ENCODE measurements at regions not wholly inside any gene's neighbourhood (a gene's known extent, or its start where the extent isn't known, plus 50 kb on each side); places are given as distances from the start of the nearest gene placed in this dataset.

GRCh38 chr18:77818328-77818727 is 568.7 kb downstream of the GALR1 start:
- no peak for TF ChIP-seq TAF1 (IDR thresholded peaks at IDR 0.05; ENCODE audit: borderline replicate concordance, insufficient read depth, low read length)
- no peak for TF ChIP-seq SIN3A (IDR thresholded peaks at IDR 0.05; ENCODE audit: borderline replicate concordance, insufficient read depth, low read length)
- TF ChIP-seq POLR2AphosphoS5 (IDR thresholded peaks at IDR 0.05; ENCODE audit: low read depth, low read length), result no peak
- no peak for TF ChIP-seq FOXP2 (optimal IDR thresholded peaks at IDR 0.05; ENCODE audit: borderline replicate concordance, extremely low read depth, extremely low read length, insufficient read depth)
- no peak for TF ChIP-seq REST (IDR thresholded peaks at IDR 0.05; ENCODE audit: insufficient read depth in 1 of 2, low read depth in 2 of 2, low read length in 2 of 2)

DNA sequence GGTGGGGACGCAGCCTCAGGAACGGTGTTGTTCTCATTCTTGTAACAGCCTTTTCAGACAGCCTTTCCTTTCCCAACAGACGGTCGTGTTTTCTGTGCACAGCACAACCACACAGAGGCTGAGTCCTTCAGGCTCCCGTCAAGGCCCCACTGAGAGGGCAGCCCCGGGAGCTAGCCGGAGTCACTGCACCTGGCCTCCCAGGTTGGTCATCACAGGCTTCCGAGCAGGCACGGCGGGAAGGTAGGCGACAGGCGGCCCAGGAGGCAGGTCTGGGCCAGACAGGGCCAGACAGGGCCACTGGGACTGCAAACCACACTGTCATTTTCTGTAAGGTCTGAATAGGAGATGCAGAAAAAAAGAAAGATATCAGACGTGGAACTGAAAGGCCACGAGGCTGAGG is 570.8 kb downstream of the GALR1 start:
- TF ChIP-seq SIN3A (IDR thresholded peaks at IDR 0.05; ENCODE audit: borderline replicate concordance, insufficient read depth, low read length), result no peak
- TF ChIP-seq TAF1 (IDR thresholded peaks at IDR 0.05; ENCODE audit: borderline replicate concordance, insufficient read depth, low read length), result no peak
- no peak for TF ChIP-seq REST (IDR thresholded peaks at IDR 0.05; ENCODE audit: insufficient read depth in 1 of 2, low read depth in 2 of 2, low read length in 2 of 2)
- no peak for TF ChIP-seq FOXP2 (optimal IDR thresholded peaks at IDR 0.05; ENCODE audit: borderline replicate concordance, extremely low read depth, extremely low read length, insufficient read depth)
- no peak for TF ChIP-seq POLR2AphosphoS5 (IDR thresholded peaks at IDR 0.05; ENCODE audit: low read depth, low read length)

- no peak for TF ChIP-seq FOXP2 (optimal IDR thresholded peaks at IDR 0.05; ENCODE audit: borderline replicate concordance, extremely low read depth, extremely low read length, insufficient read depth)
- TF ChIP-seq POLR2AphosphoS5 (IDR thresholded peaks at IDR 0.05; ENCODE audit: low read depth, low read length), result no peak
- no peak for TF ChIP-seq TAF1 (IDR thresholded peaks at IDR 0.05; ENCODE audit: borderline replicate concordance, insufficient read depth, low read length)
- TF ChIP-seq SIN3A (IDR thresholded peaks at IDR 0.05; ENCODE audit: borderline replicate concordance, insufficient read depth, low read length), result no peak
- no peak for TF ChIP-seq REST (IDR thresholded peaks at IDR 0.05; ENCODE audit: insufficient read depth in 1 of 2, low read depth in 2 of 2, low read length in 2 of 2)
Observed at GRCh38 chr18:77821892-77822291, 572.2 kb downstream of the GALR1 start.

- TF ChIP-seq POLR2AphosphoS5 (IDR thresholded peaks at IDR 0.05; ENCODE audit: low read depth, low read length) (no peak), REST (IDR thresholded peaks at IDR 0.05; ENCODE audit: insufficient read depth in 1 of 2, low read depth in 2 of 2, low read length in 2 of 2) (no peak), FOXP2 (optimal IDR thresholded peaks at IDR 0.05; ENCODE audit: borderline replicate concordance, extremely low read depth, extremely low read length, insufficient read depth) (no peak), SIN3A (IDR thresholded peaks at IDR 0.05; ENCODE audit: borderline replicate concordance, insufficient read depth, low read length) (no peak), TAF1 (IDR thresholded peaks at IDR 0.05; ENCODE audit: borderline replicate concordance, insufficient read depth, low read length) (no peak)
Observed at GRCh38 chr18:77822632-77823031, 573.0 kb downstream of the GALR1 start.

DNA sequence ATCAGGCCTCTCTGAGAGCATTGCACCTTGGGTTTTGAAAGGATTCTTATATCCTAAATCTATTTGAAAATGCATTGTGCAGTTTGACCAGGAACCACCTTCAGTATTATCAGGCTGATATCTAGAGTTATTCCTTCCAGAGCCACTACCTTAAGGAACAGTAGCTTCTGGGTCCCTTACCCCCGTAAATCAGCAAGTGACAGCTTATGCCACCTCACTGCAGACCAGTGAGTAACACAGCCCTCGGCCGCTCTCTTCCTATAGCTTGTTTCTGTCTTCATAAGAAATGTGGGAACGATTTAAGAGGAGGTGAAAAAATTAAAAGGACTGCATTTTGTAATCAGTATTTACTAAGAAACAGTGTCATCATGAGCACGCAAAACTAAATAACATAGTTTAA is 584.2 kb downstream of the GALR1 start:
- TF ChIP-seq TAF1 (IDR thresholded peaks at IDR 0.05; ENCODE audit: borderline replicate concordance, insufficient read depth, low read length) (no peak), REST (IDR thresholded peaks at IDR 0.05; ENCODE audit: insufficient read depth in 1 of 2, low read depth in 2 of 2, low read length in 2 of 2) (no peak), SIN3A (IDR thresholded peaks at IDR 0.05; ENCODE audit: borderline replicate concordance, insufficient read depth, low read length) (no peak), POLR2AphosphoS5 (IDR thresholded peaks at IDR 0.05; ENCODE audit: low read depth, low read length) (no peak), FOXP2 (optimal IDR thresholded peaks at IDR 0.05; ENCODE audit: borderline replicate concordance, extremely low read depth, extremely low read length, insufficient read depth) (no peak)
